Heart left ventricle (tissue), 16 donors: ENCODE measurements at regions not wholly inside any gene's neighbourhood (a gene's known extent, or its start where the extent isn't known, plus 50 kb on each side); places are given as distances from the start of the nearest gene placed in this dataset.
"Not testable (repeated sequence)": the region's sequence is repeated elsewhere in the genome, so short reads cannot be mapped to it uniquely, and the experiment has no call there.

Experiments
- ATAC-seq, 4 donors: fragments of 200-7000 bp; cut with Tn5 transposase; one replicate each; pipeline ENCODE4 v1.9.1; 2020 to 2022; ENCODE audit warnings: moderate library complexity in 4 of 4, mild to moderate bottlenecking in 3 of 4, moderate number of reproducible peaks in 1 of 4
- DNase-seq, 5 donors: peaks; one replicate each; pipeline ENCODE4 v3.0.0-alpha.2; 2020
- H3K27ac ChIP-seq, 12 donors: fragments of 200-600 bp; sonication (generic) in 4 of 12; one replicate each; pipeline versions ENCODE4 v1.5.0 to v1.8.0; 2016 to 2022; ENCODE audit warnings: mild to moderate bottlenecking in 2 of 12
- H3K27me3 ChIP-seq, 9 donors: fragments of 200-600 bp; sonication (generic) in 2 of 9; one replicate each; pipeline versions ENCODE4 v1.5.1 to v1.8.0; 2016 to 2022; ENCODE audit warnings: mild to moderate bottlenecking in 3 of 9
- H3K36me3 ChIP-seq, 9 donors: fragments of 200-600 bp; sonication (generic) in 2 of 9; one replicate each; pipeline versions ENCODE4 v1.5.0 to v1.8.0; 2018 to 2022; ENCODE audit warnings: mild to moderate bottlenecking in 2 of 9
- H3K4me1 ChIP-seq, 12 donors: fragments of 200-600 bp; sonication (generic) in 4 of 12; one replicate each; pipeline versions ENCODE4 v1.5.0 to v1.8.0; 2016 to 2022; ENCODE audit warnings: mild to moderate bottlenecking in 3 of 12
- H3K4me3 ChIP-seq, 12 donors: fragments of 200-600 bp; sonication (generic) in 4 of 12; one replicate each; pipeline versions ENCODE4 v1.5.0 to v1.8.0; 2017 to 2022; ENCODE audit warnings: mild to moderate bottlenecking in 9 of 12, moderate library complexity in 4 of 12
- H3K9me3 ChIP-seq, 12 donors: fragments of 200-600 bp; sonication (generic) in 4 of 12; one replicate each; pipeline versions ENCODE4 v1.5.0 to v1.8.0; 2016 to 2022; ENCODE audit warnings: mild to moderate bottlenecking in 1 of 12
- CTCF ChIP-seq, 12 donors: fragments of 200-600 bp; sonication (generic) in 4 of 12; IDR thresholded peaks; one replicate each; pipeline versions ENCODE4 v1.5.0 to v1.8.0; 2018 to 2022; ENCODE audit warnings: antibody characterized with exemption in 12 of 12, mild to moderate bottlenecking in 5 of 12
- POLR2A ChIP-seq, 2 donors: fragments of 450-650 bp; IDR thresholded peaks; one replicate each; pipeline ENCODE4 v1.6.1; 2017; ENCODE audit warnings: antibody characterized with exemption in 2 of 2, mild to moderate bottlenecking in 2 of 2, moderate library complexity in 2 of 2
- WGBS, 4 donors: extraction: QIAGEN DNeasy Blood & Tissue Kit in 2 of 4; methylation state at CpG; one replicate each; pipeline versions ENCODE4 v1.1.5 to v1.1.7; 2013 to 2018; 5-methylcytosine and 5-hydroxymethylcytosine counted together
- intact Hi-C, 10 donors: fragments of 100-400 bp; cut with DNase I; formaldehyde crosslinking; loops; one replicate each; pipeline versions ENCODE4 v1.11.1 to v1.14.2; 2022
- donor health status: ischemic (EF 13 %, LVEDD 7.1; RV severe dilation, severe dysfunction).
- donor health status: healthy with polysubstance abuse.
- donor health status: DM: no; HTN: yes; CAD: no.
- donor health status: DM: no; HTN: no; CAD: no.
- donor health status: ischemic (EF 25% LVEDD 6.9; RV normal size, moderate dysfunction).
- donor health status: ischemic (EF 25% LVEDD 5.7; RV mildly dilated, moderate dysfunction).
- donor health status: healthy.
- donor health status: DM: yes; HTN: yes; CAD: no.
- donor health status: ischemic (EF 35%, LVEDD 5.7; RV mildly dilated, moderate dysfunction).
- donor health status: nonischemic (EF 11% LVEDD 7.7; RV severe dilation, severe dysfunction).
- donor health status: DM: yes; HTN: yes; CAD: no.
- donor health status: PGD.
- donor health status: ischemic (EF 29% LVEDD 5.4; RV normal size, mild dysfunction).
- donor health status: nonischemic (EF 23%, LVEDD 6.1; RV moderate dilation, normal function).

GRCh38 chr2:117621326-117621725 lies 193.2 kb upstream of the DDX18 start:
- Histone ChIP-seq H3K27ac (no peak overlapping the region), H3K4me3 (no peak overlapping the region), H3K36me3 (no peaks in the 10 kb centered on the region), H3K9me3 (no peaks in the 10 kb centered on the region), H3K27me3 (peaks cover 0 to 3% (median 0%) of the 10 kb centered on the region in 9 donors), H3K4me1 (no peaks in the 10 kb centered on the region)
- no peak for TF ChIP-seq CTCF (IDR thresholded peaks at IDR 0.05)
- no peak for TF ChIP-seq POLR2A (IDR thresholded peaks at IDR 0.05)
- ATAC-seq (no peak), DNase-seq (no peak)
- intact Hi-C loops: no loop called here

GRCh38 chr2:117623175-117623574 lies 191.3 kb upstream of the DDX18 start:
- H3K27ac ChIP-seq, intact Hi-C loops, H3K9me3 ChIP-seq, H3K4me1 ChIP-seq, H3K4me3 ChIP-seq, H3K27me3 ChIP-seq, DNase-seq, ATAC-seq, H3K36me3 ChIP-seq: not testable (repeated sequence)
- WGBS, 4 donors: 91 to 93% (median 92%) methylated on average over 16 to 17 of the region's 17 CpGs

GRCh38 chr2:117631152-117631945 lies 183.1 kb upstream of the DDX18 start:
- no peak overlapping the region for H3K27ac ChIP-seq
- H3K4me1 ChIP-seq: no peaks in the 10 kb centered on the region
- no peaks in the 10 kb centered on the region for H3K36me3 ChIP-seq
- H3K4me3 ChIP-seq: no peak overlapping the region
- no peaks in the 10 kb centered on the region for H3K9me3 ChIP-seq
- H3K27me3 ChIP-seq: no peaks in the 10 kb centered on the region
- DNase-seq: no peak
- intact Hi-C loops: no loop called here
- 59 to 68% (median 67%) methylated on average over 5 of the region's 5 CpGs for WGBS, 4 donors
- ATAC-seq: no peak
- TF ChIP-seq CTCF (IDR thresholded peaks at IDR 0.05): no peak
- TF ChIP-seq POLR2A (IDR thresholded peaks at IDR 0.05): no peak

- H3K4me3 ChIP-seq: no peak overlapping the region
- no peak for TF ChIP-seq CTCF (IDR thresholded peaks at IDR 0.05)
- TF ChIP-seq POLR2A (IDR thresholded peaks at IDR 0.05): no peak
- no peak overlapping the region for H3K27ac ChIP-seq
- no peaks in the 10 kb centered on the region for H3K27me3 ChIP-seq
- ATAC-seq: no peak
- no peaks in the 10 kb centered on the region for H3K4me1 ChIP-seq
- H3K9me3 ChIP-seq: no peaks in the 10 kb centered on the region
- intact Hi-C loops: no loop called here
- WGBS, 4 donors: 40 to 43% (median 43%) methylated on average over 4 of the region's 4 CpGs
- no peak for DNase-seq
- H3K36me3 ChIP-seq: no peaks in the 10 kb centered on the region
Measured at GRCh38 chr2:117635481-117635880, 179.0 kb upstream of the DDX18 start.

GRCh38 chr2:117639401-117639800 lies 175.1 kb upstream of the DDX18 start:
- 51 to 65% (median 54%) methylated on average over 1 of the region's 1 CpG for WGBS, 4 donors
- no peak for TF ChIP-seq CTCF (IDR thresholded peaks at IDR 0.05)
- TF ChIP-seq POLR2A (IDR thresholded peaks at IDR 0.05): no peak
- intact Hi-C loops: no loop called here
- no peaks in the 10 kb centered on the region for H3K4me1 ChIP-seq
- DNase-seq (no peak), ATAC-seq (no peak)
- peaks cover 0 to 5% (median 0%) of the 10 kb centered on the region in 9 donors for H3K27me3 ChIP-seq
- no peaks in the 10 kb centered on the region for H3K9me3 ChIP-seq
- no peak overlapping the region for H3K27ac ChIP-seq
- no peak overlapping the region for H3K4me3 ChIP-seq
- H3K36me3 ChIP-seq: no peaks in the 10 kb centered on the region
